H9 (cell line): ENCODE measurements at regions not wholly inside any gene's neighbourhood (a gene's known extent, or its start where the extent isn't known, plus 50 kb on each side); places are given as distances from the start of the nearest gene placed in this dataset.
A peak's percentile ranks its signal among the peaks of the same experiment; 100 is the strongest.

ENCODE experiments used
- DNase-seq: peaks from one replicate; pipeline ENCODE4 v3.0.0-alpha.2; 2017
- H2AFZ ChIP-seq: one replicate; pipeline ENCODE4 v1.6.1; 2013; ENCODE audit warnings: mild to moderate bottlenecking, low read length, control low read depth, moderate library complexity
- H2AK5ac ChIP-seq: 2 replicates; pipeline ENCODE4 v1.6.1; 2013; ENCODE audit warnings: low read length, control low read depth, mixed read lengths; ENCODE audit not compliant: insufficient read length
- H2BK120ac ChIP-seq: one replicate; pipeline ENCODE4 v1.6.1; 2013; ENCODE audit warnings: low read depth, mild to moderate bottlenecking, low read length, control low read depth, inconsistent platforms; ENCODE audit not compliant: poor library complexity, severe bottlenecking
- H2BK12ac ChIP-seq: 2 replicates; pipeline ENCODE4 v1.6.1; 2013; ENCODE audit warnings: low read length, control low read depth, mixed read lengths, low read depth; ENCODE audit not compliant: insufficient read length
- H2BK15ac ChIP-seq: 2 replicates; pipeline ENCODE4 v1.6.1; 2013; ENCODE audit warnings: low read depth, low read length, control low read depth
- H2BK20ac ChIP-seq: one replicate; pipeline ENCODE4 v1.6.1; 2013; ENCODE audit warnings: low read depth, mild to moderate bottlenecking, low read length, control low read depth, inconsistent platforms; ENCODE audit not compliant: poor library complexity, severe bottlenecking
- H2BK5ac ChIP-seq: 2 replicates; pipeline ENCODE4 v1.6.1; 2013; ENCODE audit warnings: low read length, control low read depth, mixed read lengths; ENCODE audit not compliant: insufficient read length
- H3K14ac ChIP-seq: 2 replicates; pipeline ENCODE4 v1.6.1; 2013; ENCODE audit warnings: low read length, control low read depth; ENCODE audit not compliant: insufficient read depth
- H3K18ac ChIP-seq: 2 replicates; pipeline ENCODE4 v1.6.1; 2013; ENCODE audit warnings: low read depth, mild to moderate bottlenecking, mixed read lengths, low read length, control low read depth; ENCODE audit not compliant: insufficient read length
- H3K23ac ChIP-seq: 2 replicates; pipeline ENCODE4 v1.6.1; 2013; ENCODE audit warnings: low read length, control low read depth, mixed read lengths, low read depth; ENCODE audit not compliant: insufficient read length
- H3K23me2 ChIP-seq: 2 replicates; pipeline ENCODE4 v1.6.1; 2013; ENCODE audit warnings: low read depth, mild to moderate bottlenecking, mixed read lengths, low read length, control low read depth; ENCODE audit not compliant: insufficient read length, poor library complexity, severe bottlenecking
- H3K27ac ChIP-seq: 2 replicates; pipeline ENCODE4 v1.5.1; 2013; ENCODE audit warnings: low read length, control low read depth, mixed read lengths, low read depth; ENCODE audit not compliant: insufficient read length
- H3K27me3 ChIP-seq: 2 replicates; pipeline ENCODE4 v1.6.1; 2013; ENCODE audit warnings: low read length, control low read depth, inconsistent platforms; ENCODE audit not compliant: insufficient read depth
- H3K4ac ChIP-seq: 2 replicates; pipeline ENCODE4 v1.6.1; 2013; ENCODE audit warnings: low read depth, mild to moderate bottlenecking, control low read depth, inconsistent platforms, low read length, moderate library complexity
- H3K4me1 ChIP-seq: 2 replicates; pipeline ENCODE4 v1.6.1; 2013; ENCODE audit warnings: low read length, control low read depth, inconsistent platforms; ENCODE audit not compliant: insufficient read depth
- H3K4me2 ChIP-seq: 2 replicates; pipeline ENCODE4 v1.6.1; 2013; ENCODE audit warnings: low read length, control low read depth, mixed read lengths; ENCODE audit not compliant: insufficient read length, insufficient read depth
- H3K56ac ChIP-seq: 2 replicates; pipeline ENCODE4 v1.6.1; 2013; ENCODE audit warnings: low read depth, mild to moderate bottlenecking, mixed read lengths, low read length, control low read depth; ENCODE audit not compliant: insufficient read length
- H3K79me1 ChIP-seq: 2 replicates; pipeline ENCODE4 v1.6.1; 2013; ENCODE audit warnings: low read depth, mild to moderate bottlenecking, moderate library complexity, low read length, control low read depth, inconsistent platforms; ENCODE audit not compliant: insufficient read depth, poor library complexity, severe bottlenecking
- H3K79me2 ChIP-seq: 2 replicates; pipeline ENCODE4 v1.6.1; 2013; ENCODE audit warnings: low read length, control low read depth, inconsistent platforms; ENCODE audit not compliant: insufficient read depth
- H3K9ac ChIP-seq: 2 replicates; pipeline ENCODE4 v1.6.1; 2013; ENCODE audit warnings: low read length, control low read depth, mixed read lengths; ENCODE audit not compliant: insufficient read length; ENCODE audit errors: extremely low read depth
- H3K9me3 ChIP-seq: one replicate; pipeline ENCODE4 v1.6.1; 2013; ENCODE audit warnings: low read depth, low read length, inconsistent platforms; ENCODE audit not compliant: control insufficient read depth
- H3T11ph ChIP-seq: one replicate; pipeline ENCODE4 v1.6.1; 2013; ENCODE audit warnings: mild to moderate bottlenecking, low read length, control low read depth, inconsistent platforms
- H4K20me1 ChIP-seq: one replicate; pipeline ENCODE4 v1.6.1; 2013; ENCODE audit not compliant: control insufficient read depth, insufficient read length, insufficient read depth
- H4K5ac ChIP-seq: 2 replicates; pipeline ENCODE4 v1.6.1; 2013; ENCODE audit warnings: low read depth, mild to moderate bottlenecking, mixed read lengths, low read length, control low read depth; ENCODE audit not compliant: insufficient read length
- H4K8ac ChIP-seq: replicated peaks from 2 replicates; pipeline ENCODE4 v1.6.1; 2013; ENCODE audit warnings: low read length, control low read depth, mixed read lengths, low read depth; ENCODE audit not compliant: insufficient read length
- H4K91ac ChIP-seq: 2 replicates; pipeline ENCODE4 v1.6.1; 2013; ENCODE audit warnings: low read depth, mild to moderate bottlenecking, moderate library complexity, mixed read lengths, low read length, control low read depth; ENCODE audit not compliant: insufficient read length
- H3K27ac Mint-ChIP-seq, 3 experiments: 2 replicates in 2 of 3; 3 replicates in 1 of 3; pipeline ENCODE4 v1.8.0; 2020 to 2021; ENCODE audit warnings: mixed read lengths in 3 of 3, mild to moderate bottlenecking in 1 of 3, moderate library complexity in 1 of 3
- H3K27me3 Mint-ChIP-seq: 2 replicates; pipeline ENCODE4 v1.8.0; 2021; ENCODE audit warnings: low read depth, mild to moderate bottlenecking, moderate library complexity, mixed read lengths
- H3K36me3 Mint-ChIP-seq, 3 experiments: 2 replicates in 2 of 3; 3 replicates in 1 of 3; pipeline ENCODE4 v1.8.0; 2020 to 2021; ENCODE audit warnings: low read depth in 3 of 3, mixed read lengths in 3 of 3; ENCODE audit not compliant: insufficient read depth in 1 of 3
- H3K4me1 Mint-ChIP-seq, 2 experiments: 2 replicates each; pipeline ENCODE4 v1.8.0; 2020; ENCODE audit warnings: mixed read lengths in 2 of 2
- H3K4me3 Mint-ChIP-seq, 2 experiments: 2 replicates in 1 of 2; 3 replicates in 1 of 2; pipeline ENCODE4 v1.8.0; 2020 to 2021; ENCODE audit warnings: mild to moderate bottlenecking in 2 of 2, mixed read lengths in 2 of 2, moderate library complexity in 1 of 2
- H3K9me3 Mint-ChIP-seq, 2 experiments: 2 replicates in 1 of 2; 3 replicates in 1 of 2; pipeline ENCODE4 v1.8.0; 2020; ENCODE audit warnings: mild to moderate bottlenecking in 2 of 2, mixed read lengths in 2 of 2, moderate library complexity in 1 of 2
- WGBS: extraction: QIAGEN DNeasy Blood & Tissue Kit; methylation state at CpG from one replicate; pipeline ENCODE4 v1.1.7; 2013; ENCODE audit warnings: missing lambda C conversion rate, low lambda C conversion rate, mixed read lengths; ENCODE audit not compliant: insufficient read length; ENCODE audit errors: extremely low coverage; 5-methylcytosine and 5-hydroxymethylcytosine counted together
- TF ChIP-seq, protein P1 (sequence below): fragments of 200-600 bp; sonication (generic); conservative IDR thresholded peaks from 3 replicates; pipeline ENCODE4 v1.8.0; 2021; ENCODE audit warnings: antibody characterized with exemption, mild to moderate bottlenecking

DNA sequence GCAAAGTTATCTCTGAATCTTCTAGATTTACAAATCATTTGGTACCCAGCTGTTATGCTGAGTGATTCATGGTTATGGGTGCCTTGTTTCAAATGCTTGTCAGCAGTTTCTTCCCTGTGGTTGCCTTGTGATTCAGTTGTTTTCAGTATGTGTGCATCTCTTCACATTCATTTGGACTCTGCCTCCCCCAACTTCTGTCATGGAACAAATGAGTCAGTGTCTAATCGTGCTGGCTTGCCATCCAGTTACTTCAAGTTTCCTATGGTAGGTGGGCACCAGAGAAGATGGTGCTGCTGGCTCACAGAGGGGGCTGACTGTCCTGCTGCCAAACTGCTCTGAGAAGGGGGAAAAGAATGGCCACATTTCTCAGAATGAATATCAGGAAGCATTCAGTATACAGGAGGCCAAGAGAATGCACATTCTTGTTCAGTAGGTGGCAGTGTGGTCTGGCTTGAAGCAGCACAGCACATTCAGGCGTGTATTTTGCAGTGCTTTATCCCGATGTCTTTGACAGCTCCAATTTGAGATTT, 260.9 kb downstream of the GLUD2 start:
- H3K4me1 ChIP-seq: no peaks in the 10 kb centered on the region
- H3K27me3 ChIP-seq: no peaks in the 10 kb centered on the region
- no peak overlapping the region for H3K23ac ChIP-seq
- H3K27ac ChIP-seq: no peak overlapping the region
- H2AK5ac ChIP-seq: no peak overlapping the region
- no peak overlapping the region for H2BK20ac ChIP-seq
- no peaks in the 10 kb centered on the region for H3K79me1 ChIP-seq
- H3K18ac ChIP-seq: no peak overlapping the region
- TF ChIP-seq, protein P1, sequence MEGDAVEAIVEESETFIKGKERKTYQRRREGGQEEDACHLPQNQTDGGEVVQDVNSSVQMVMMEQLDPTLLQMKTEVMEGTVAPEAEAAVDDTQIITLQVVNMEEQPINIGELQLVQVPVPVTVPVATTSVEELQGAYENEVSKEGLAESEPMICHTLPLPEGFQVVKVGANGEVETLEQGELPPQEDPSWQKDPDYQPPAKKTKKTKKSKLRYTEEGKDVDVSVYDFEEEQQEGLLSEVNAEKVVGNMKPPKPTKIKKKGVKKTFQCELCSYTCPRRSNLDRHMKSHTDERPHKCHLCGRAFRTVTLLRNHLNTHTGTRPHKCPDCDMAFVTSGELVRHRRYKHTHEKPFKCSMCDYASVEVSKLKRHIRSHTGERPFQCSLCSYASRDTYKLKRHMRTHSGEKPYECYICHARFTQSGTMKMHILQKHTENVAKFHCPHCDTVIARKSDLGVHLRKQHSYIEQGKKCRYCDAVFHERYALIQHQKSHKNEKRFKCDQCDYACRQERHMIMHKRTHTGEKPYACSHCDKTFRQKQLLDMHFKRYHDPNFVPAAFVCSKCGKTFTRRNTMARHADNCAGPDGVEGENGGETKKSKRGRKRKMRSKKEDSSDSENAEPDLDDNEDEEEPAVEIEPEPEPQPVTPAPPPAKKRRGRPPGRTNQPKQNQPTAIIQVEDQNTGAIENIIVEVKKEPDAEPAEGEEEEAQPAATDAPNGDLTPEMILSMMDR: peak; percentile 62; the same call in 2 of the 3 replicates
- H2BK120ac ChIP-seq: no peak overlapping the region
- no peak overlapping the region for H3K56ac ChIP-seq
- no peak overlapping the region for H3K9ac ChIP-seq
- H2AFZ ChIP-seq: no peak overlapping the region
- H3K79me2 ChIP-seq: no peaks in the 10 kb centered on the region
- WGBS: no CpG with 5 or more reads among the region's 3 CpGs
- H4K8ac ChIP-seq: no peak overlapping the region
- no peak overlapping the region for H2BK5ac ChIP-seq
- peak; percentile 35 for DNase-seq
- no peak overlapping the region for H3T11ph ChIP-seq
- H3K27me3 Mint-ChIP-seq: no peaks in the 10 kb centered on the region
- no peak overlapping the region for H3K4me2 ChIP-seq
- H3K4me3 Mint-ChIP-seq: no peak overlapping the region
- no peak overlapping the region for H3K14ac ChIP-seq
- H2BK15ac ChIP-seq: no peak overlapping the region
- H3K27ac Mint-ChIP-seq: no peak overlapping the region
- no peak overlapping the region for H4K91ac ChIP-seq
- peaks cover 45 to 51% of the 10 kb centered on the region in 2 experiments for H3K9me3 Mint-ChIP-seq
- H3K4ac ChIP-seq: no peak overlapping the region
- no peak overlapping the region for H4K5ac ChIP-seq
- H3K4me1 Mint-ChIP-seq: peaks cover 2% of the 10 kb centered on the region in 2 experiments; a peak in 1 of 4 replicates
- no peaks in the 10 kb centered on the region for H3K23me2 ChIP-seq
- no peak overlapping the region for H2BK12ac ChIP-seq
- H3K36me3 Mint-ChIP-seq: peaks cover 0 to 2% (median 0%) of the 10 kb centered on the region in 3 experiments; a peak in 2 of 7 replicates
- H3K9me3 ChIP-seq: peaks cover 4% of the 10 kb centered on the region
- no peaks in the 10 kb centered on the region for H4K20me1 ChIP-seq
